GM18498 (cell line): ENCODE measurements at regions not wholly inside any gene's neighbourhood (a gene's known extent, or its start where the extent isn't known, plus 50 kb on each side); places are given as distances from the start of the nearest gene placed in this dataset.

Source experiments
- ATAC-seq: cut with Tn5 transposase; IDR thresholded peaks from one replicate; pipeline ENCODE4 v1.9.1; 2021; ENCODE audit warnings: mild to moderate bottlenecking, moderate library complexity; ENCODE audit not compliant: unreplicated experiment

DNA sequence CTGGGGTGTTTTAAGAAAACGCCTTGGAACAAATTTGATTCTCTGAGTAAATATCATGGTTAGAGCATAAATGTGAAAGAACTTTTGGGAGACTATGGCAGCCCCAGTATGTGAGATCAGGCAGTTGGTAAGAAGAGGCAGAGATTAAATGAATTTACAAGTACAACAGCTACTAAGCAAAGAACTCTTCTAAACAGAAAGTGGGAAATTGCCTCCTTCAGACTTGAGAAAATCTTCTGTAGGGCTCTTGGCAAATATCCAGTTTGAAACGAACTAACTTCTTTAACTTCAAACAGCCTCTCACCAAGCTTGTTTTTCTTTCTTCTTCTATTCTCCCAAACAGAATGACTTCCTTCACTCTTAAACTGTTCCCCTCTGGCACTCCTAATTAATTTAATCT lies 337.7 kb downstream of the SIPA1L2 start:
- no peak for ATAC-seq

DNA sequence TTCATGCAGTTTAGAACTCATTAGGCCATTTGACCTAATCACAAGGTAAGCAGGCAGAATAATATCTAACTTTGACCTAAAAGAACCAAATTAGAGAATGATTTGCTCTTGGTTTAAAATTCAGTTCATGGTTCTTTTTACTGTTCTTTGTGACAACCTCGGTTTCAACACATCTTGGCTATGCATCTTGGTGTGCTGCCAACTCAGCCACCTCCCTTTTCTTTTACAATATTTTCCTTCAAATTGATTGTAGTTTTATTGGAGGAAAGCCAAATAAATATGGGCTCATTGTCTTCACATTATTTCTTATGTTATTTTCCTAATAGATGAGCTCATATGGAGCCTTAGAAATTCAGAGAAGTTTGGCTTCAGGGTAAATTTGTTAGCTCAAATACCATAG lies 338.3 kb downstream of the SIPA1L2 start:
- ATAC-seq = no peak

- no peak for ATAC-seq
Measured at GRCh38 chr1:232291261-232291660, 338.7 kb downstream of the SIPA1L2 start.

DNA sequence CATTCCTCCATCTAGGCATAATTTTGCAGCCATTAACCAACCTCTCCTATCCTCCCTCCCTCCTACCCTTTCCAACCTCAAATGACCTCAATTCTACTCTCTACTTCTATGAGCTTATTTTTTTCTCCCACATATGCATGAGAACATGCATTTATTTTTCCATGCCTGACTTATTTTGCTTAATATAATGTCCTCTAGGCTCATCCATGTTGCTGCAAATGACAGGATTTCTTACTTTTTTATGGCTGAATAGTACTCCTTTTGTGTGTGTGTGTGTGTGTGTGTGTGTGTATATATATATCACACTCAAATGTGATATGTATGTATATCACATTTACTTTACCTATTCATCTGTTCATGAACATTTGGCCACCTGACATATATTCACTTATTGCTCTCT lies 339.4 kb downstream of the SIPA1L2 start:
- ATAC-seq = no peak

DNA sequence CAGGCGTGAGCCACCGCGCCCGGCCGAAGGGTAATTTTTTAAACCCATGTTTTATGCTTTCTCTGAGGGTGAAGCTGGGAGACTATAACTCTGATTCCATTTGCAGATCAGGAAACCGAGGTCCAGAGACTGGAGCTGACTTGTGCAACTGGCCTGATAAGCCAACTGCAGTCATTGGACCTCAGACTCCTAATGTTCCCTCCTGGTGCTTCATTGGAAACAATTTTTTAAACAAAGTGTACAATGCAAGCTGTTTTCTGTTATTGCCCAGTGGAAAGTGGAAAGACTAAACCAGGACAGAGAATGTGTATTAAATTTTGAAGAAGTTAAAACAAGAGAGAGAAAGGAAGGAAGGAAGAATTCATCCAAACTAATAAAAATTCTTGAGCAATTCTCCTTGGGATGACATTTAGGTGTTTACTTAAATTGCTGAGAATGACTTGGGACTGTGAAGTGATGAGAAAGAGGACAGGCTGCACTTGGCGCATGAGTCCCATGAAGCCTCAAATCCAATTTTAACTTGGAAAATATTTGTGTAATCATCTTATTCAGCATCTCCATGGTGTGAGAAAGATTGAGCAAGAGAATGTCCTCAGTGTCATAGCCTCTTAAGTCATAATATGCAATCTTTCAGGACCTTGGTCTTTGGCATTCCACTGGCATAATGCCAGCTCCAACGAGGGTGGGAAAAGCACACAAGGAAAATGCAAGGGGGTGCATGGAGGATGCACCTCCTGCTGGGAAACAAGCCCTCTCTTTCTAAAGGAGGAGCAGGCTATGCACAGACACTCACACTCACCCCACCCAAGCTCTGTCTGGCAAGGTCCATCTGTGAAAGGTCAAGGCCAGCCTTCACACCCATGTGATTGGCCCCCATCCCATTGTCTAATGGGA lies 342.0 kb downstream of the SIPA1L2 start:
- no peak for ATAC-seq

GRCh38 chr1:232285138-232285537 lies 344.8 kb downstream of the SIPA1L2 start:
- no peak for ATAC-seq

GRCh38 chr1:232283864-232284263 lies 346.1 kb downstream of the SIPA1L2 start:
- no peak for ATAC-seq

DNA sequence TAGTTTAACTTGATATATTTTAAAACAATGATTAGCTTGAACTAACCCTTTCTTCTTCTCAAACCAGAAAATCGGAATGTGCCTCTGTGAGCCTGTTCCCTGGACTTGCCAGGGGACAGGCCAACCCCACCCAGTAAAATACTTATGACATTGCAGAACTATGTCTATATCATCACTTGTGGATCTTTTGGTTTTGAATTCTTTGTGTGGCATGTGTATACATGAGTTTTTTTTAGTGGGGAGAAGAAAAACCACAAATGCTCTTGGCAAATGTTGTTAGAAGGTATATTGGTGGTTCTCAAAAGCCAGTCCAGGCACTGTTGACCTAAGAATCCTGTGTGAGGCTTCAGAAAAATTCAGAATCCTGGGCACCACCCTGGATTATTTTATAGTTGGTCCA lies 347.4 kb downstream of the SIPA1L2 start:
- ATAC-seq = no peak

GRCh38 chr1:232280910-232281309 lies 349.0 kb downstream of the SIPA1L2 start:
- ATAC-seq = no peak

GRCh38 chr1:232279909-232280400 lies 350.0 kb downstream of the SIPA1L2 start:
- no peak for ATAC-seq

GRCh38 chr1:232278925-232279324 lies 351.0 kb downstream of the SIPA1L2 start:
- ATAC-seq = no peak

GRCh38 chr1:232276651-232277050 lies 353.3 kb downstream of the SIPA1L2 start:
- ATAC-seq = no peak

- no peak for ATAC-seq
Measured at GRCh38 chr1:232274999-232275710, 354.8 kb downstream of the SIPA1L2 start.

GRCh38 chr1:232274236-232274855 lies 355.6 kb downstream of the SIPA1L2 start:
- no peak for ATAC-seq

DNA sequence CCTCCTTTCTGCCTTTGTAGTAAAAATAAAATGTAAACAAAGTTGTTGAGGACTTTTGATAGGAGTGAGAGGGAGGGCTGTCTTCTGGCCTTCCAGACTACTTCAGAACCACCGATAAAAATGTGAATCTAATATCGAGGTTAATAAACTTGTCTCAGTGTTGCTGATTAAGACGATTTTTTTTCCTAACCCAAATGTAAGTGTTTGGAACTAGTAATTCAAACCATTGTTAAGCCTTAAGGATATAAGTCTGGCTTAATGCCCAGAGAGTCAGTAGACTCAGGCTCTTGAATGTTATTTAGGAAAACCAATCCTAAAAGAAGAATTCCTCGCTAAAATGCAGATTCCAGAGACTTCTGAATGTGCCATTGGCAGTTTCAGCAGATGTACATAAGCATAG lies 356.9 kb downstream of the SIPA1L2 start:
- ATAC-seq = no peak

DNA sequence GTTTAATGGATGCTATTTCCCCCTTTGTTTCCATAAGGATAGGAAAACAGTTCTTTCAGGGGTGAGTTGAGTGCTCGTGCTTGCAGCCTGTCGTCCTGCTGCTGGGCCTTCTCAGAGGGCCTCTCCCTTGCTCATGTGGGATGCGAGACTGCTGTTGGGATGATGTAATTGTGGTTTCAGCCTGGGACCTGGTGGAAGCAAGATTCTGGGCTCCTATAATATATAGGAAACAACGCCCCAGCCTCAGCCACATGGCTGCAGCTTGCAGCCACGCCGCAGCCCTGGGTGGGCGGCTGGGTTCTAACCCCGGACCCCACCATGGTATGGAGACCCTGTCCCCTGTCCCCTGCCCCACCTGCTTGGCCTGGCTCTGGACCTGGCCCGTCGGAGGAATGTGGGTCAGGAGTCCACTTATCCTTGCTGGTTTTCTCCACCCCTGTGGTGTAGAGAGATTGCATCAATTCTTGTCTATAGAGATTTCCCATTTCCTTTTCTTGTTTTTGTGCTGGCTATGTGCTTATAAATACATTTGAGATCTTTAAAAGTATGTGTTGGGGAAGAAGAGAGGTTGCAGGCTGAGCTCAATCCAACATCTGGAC lies 357.8 kb downstream of the SIPA1L2 start:
- ATAC-seq = no peak

DNA sequence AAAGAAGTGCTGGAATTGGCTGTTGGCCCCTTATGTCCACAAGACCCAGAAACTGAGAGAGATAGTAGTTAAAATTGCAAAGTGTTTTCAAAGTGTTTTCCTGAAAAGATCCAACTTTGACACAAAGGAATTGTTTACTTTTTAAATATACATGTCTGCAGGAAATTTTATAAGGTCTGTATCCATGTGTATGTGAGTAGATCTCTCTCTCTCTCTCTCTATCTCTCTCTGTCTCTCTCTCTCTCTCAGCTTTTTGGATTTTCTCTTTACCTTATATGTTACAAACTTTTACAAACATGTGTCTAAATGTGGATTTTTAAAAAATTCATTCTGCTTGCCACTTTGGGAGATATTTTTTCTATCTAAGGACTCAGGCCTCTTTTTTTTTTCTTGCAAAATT lies 358.6 kb downstream of the SIPA1L2 start:
- ATAC-seq = no peak

DNA sequence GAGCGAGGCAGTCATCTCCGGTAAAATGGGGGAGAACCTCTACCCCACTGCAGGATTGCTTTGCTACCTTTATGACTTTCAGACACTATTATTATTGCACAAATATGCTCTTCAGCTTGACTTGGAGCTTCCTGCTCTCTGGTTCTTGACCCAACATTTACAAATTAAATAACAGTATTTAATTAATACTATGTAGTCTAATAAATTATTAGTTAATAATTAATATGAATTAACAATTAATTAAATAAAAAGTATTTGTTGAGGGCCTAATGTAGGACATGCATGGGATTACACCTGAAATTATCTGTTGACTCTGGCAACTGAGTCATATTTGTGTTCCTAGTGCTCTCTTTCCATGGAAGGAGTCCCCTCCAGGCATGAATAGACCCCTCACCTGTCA lies 359.9 kb downstream of the SIPA1L2 start:
- ATAC-seq = no peak

DNA sequence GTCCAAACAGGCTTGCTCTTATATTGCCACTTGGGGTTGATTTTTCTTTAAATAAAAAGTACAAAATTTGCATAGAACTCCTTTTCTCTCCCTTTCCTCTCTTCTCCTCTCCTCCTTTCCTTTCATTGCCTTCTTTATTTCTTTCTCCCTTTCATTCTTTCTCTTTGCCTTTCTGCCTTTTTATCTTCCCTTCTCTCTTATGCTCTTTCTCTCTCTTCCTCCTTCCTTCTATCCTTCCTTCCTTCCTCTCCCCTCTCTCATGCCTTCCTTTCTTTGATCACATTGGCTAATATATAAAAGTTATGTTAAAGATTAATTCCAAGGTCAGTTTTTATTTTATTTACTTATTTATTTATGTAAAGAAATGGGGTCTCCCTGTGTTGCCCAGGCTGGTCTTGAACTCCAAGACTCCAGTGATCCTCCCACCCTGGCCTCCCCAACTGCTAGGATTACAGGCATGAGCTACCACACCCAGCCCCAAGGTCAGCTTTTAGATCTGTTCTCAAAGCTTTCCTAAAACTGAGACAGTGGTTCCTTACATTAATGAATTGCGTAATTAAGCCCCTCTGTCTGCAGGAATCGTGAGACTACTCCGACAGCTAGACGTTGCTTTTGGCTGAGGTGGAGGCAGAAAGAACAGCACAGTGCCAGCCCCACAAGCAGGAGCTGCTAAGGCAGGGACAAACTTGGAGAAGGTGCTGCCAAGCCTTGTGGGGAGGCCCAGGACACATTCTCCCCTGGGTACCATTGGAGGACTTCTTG lies 361.9 kb downstream of the SIPA1L2 start:
- no peak for ATAC-seq

DNA sequence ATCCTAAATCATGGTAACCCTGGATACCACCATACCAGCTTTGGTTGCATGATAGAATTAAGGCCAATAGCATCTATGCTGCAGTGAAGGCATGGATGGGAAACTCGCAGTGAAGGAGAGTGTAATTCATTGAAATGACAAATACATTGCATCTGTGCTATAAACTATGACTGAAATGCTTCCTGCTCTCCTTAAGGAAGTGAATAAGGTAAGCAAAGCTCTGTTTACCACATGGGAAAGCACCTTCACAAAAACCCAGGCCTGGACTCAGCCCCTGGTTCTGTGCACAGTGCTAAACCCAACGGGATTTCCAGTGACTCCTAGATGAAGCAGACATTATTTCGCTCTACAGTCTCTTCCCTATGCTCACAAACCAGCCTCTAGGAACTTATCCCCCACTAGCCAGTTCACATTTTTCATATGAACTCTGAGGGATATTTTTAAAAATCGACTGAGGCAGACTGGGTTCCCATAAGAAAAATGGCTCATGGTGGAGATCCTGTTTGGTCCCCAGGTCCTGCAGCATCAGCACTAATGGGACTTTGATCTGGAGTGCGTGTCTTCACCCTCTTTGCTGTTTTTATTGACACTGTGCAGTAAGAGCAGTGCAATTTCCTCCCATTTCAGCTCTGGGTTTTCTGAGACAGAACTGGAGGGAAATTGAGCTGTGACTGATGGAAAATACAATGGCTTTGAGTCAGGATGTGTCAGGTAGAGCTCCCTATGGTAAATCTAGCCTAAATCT lies 362.7 kb downstream of the SIPA1L2 start:
- no peak for ATAC-seq
